H1 (cell line): ENCODE measurements at regions not wholly inside any gene's neighbourhood (a gene's known extent, or its start where the extent isn't known, plus 50 kb on each side); places are given as distances from the start of the nearest gene placed in this dataset.

Experiments used
- CTCF ChIA-PET: fragments of 300-600 bp; sonication (Branson Sonifier 250); formaldehyde crosslinking; loops from one replicate; lab custom pipeline; 2021; ENCODE audit not compliant: partially characterized antibody; lab: Charles Lee
- POLR2A ChIA-PET: fragments of 300-600 bp; sonication (Branson Sonifier 250); formaldehyde crosslinking; loops from one replicate; lab custom pipeline; 2021; ENCODE audit warnings: inconsistent platforms; ENCODE audit not compliant: partially characterized antibody; lab: Charles Lee
- DNase-seq, 2 experiments: peaks; one replicate each; pipeline versions ENCODE4 v3.0.0 to v3.0.0-alpha.2; 2010 to 2022; ENCODE audit warnings: low spot score in 2 of 2, low read depth in 1 of 2, mixed read lengths in 1 of 2
- FAIRE-seq: peaks from 2 replicates; lab custom pipeline; 2011; peaks lifted over from hg19 to GRCh38; lab: Jason Lieb, UNC
- H2AFZ ChIP-seq: 2 replicates; pipeline ENCODE4 v1.8.1; 2012; ENCODE audit warnings: low read length, inconsistent platforms
- H2AK5ac ChIP-seq: 2 replicates; pipeline ENCODE4 v1.6.1; 2013; ENCODE audit warnings: low read depth, low read length
- H2BK120ac ChIP-seq: replicated peaks from 2 replicates; pipeline ENCODE3; 2013; ENCODE audit warnings: low read depth, low read length, inconsistent platforms
- H2BK12ac ChIP-seq: 2 replicates; pipeline ENCODE4 v1.6.1; 2013; ENCODE audit warnings: low read depth, low read length
- H2BK15ac ChIP-seq: 2 replicates; pipeline ENCODE4 v1.6.1; 2013; ENCODE audit warnings: low read length
- H2BK20ac ChIP-seq: 2 replicates; pipeline ENCODE4 v1.6.1; 2013; ENCODE audit warnings: low read length
- H2BK5ac ChIP-seq: 2 replicates; pipeline ENCODE4 v1.6.1; 2013; ENCODE audit warnings: low read depth, low read length
- H3K14ac ChIP-seq: 2 replicates; pipeline ENCODE4 v1.6.1; 2013; ENCODE audit warnings: inconsistent platforms; ENCODE audit not compliant: insufficient read length
- H3K18ac ChIP-seq: 2 replicates; pipeline ENCODE4 v1.6.1; 2013; ENCODE audit warnings: low read length; ENCODE audit errors: extremely low read depth
- H3K23ac ChIP-seq: 2 replicates; pipeline ENCODE4 v1.6.1; 2013; ENCODE audit warnings: inconsistent platforms; ENCODE audit not compliant: insufficient read length
- H3K23me2 ChIP-seq: 2 replicates; pipeline ENCODE4 v1.6.1; 2013; ENCODE audit warnings: low read depth, low read length
- H3K27ac ChIP-seq: 2 replicates; pipeline ENCODE4 v1.6.1; 2011; ENCODE audit warnings: low read depth, low read length, inconsistent platforms
- H3K27me3 ChIP-seq, 4 experiments: replicated peaks in 1 of 4; 1 replicate in 1 of 4; 2 replicates in 3 of 4; pipeline versions ENCODE4 v1.6.1 to v1.8.1; 2011 to 2013; ENCODE audit warnings: low read length in 3 of 4, mild to moderate bottlenecking in 3 of 4, inconsistent platforms in 2 of 4, mixed read lengths in 2 of 4, moderate library complexity in 1 of 4; ENCODE audit not compliant: control insufficient read depth in 3 of 4, insufficient read depth in 3 of 4; ENCODE audit errors: extremely low read depth in 1 of 4
- H3K36me3 ChIP-seq, 4 experiments: 2 replicates each; pipeline versions ENCODE4 v1.6.1 to v1.8.1; 2011 to 2013; ENCODE audit warnings: mild to moderate bottlenecking in 4 of 4, low read length in 3 of 4, moderate library complexity in 2 of 4, control low read depth in 1 of 4, inconsistent platforms in 1 of 4; ENCODE audit not compliant: insufficient read depth in 4 of 4, control insufficient read depth in 2 of 4
- H3K4ac ChIP-seq: replicated peaks from 2 replicates; pipeline ENCODE3; 2013; ENCODE audit warnings: low read length, low read depth, mixed read lengths, inconsistent platforms; ENCODE audit not compliant: insufficient read length
- H3K4me1 ChIP-seq, 4 experiments: replicated peaks in 1 of 4; 1 replicate in 1 of 4; 2 replicates in 3 of 4; pipeline versions ENCODE4 v1.6.1 to v1.8.1; 2011 to 2013; ENCODE audit warnings: low read length in 3 of 4, inconsistent platforms in 2 of 4, mixed read lengths in 1 of 4; ENCODE audit not compliant: insufficient read depth in 4 of 4, control insufficient read depth in 3 of 4
- H3K4me2 ChIP-seq, 2 experiments: 2 replicates each; pipeline versions ENCODE4 v1.6.1 to v1.8.1; 2011 to 2013; ENCODE audit warnings: low read depth in 2 of 2, low read length in 2 of 2, control low read depth in 1 of 2, inconsistent platforms in 1 of 2, mild to moderate bottlenecking in 1 of 2; ENCODE audit not compliant: insufficient read depth in 1 of 2
- H3K4me3 ChIP-seq, 4 experiments: fragments of 200-600, 300-600 bp in 1 of 4; sonication (generic), shearing (Covaris generic), sonication (Bioruptor Twin) in 1 of 4; 2 replicates each; pipeline versions ENCODE4 v1.5.1 to v1.8.1; 2011 to 2016; ENCODE audit warnings: low read length in 4 of 4, low read depth in 3 of 4, control low read depth in 2 of 4, inconsistent platforms in 2 of 4, mild to moderate bottlenecking in 2 of 4, mixed read lengths in 1 of 4, moderate library complexity in 1 of 4; ENCODE audit not compliant: insufficient read depth in 2 of 4; ENCODE audit errors: extremely low read depth in 1 of 4
- H3K56ac ChIP-seq: replicated peaks from 2 replicates; pipeline ENCODE3; 2013; ENCODE audit warnings: low read depth, mild to moderate bottlenecking, mixed read lengths, low read length, inconsistent platforms; ENCODE audit not compliant: insufficient read length
- H3K79me1 ChIP-seq: 2 replicates; pipeline ENCODE4 v1.6.1; 2013; ENCODE audit warnings: low read depth, low read length, control low read depth
- H3K79me2 ChIP-seq, 2 experiments: 2 replicates each; pipeline versions ENCODE4 v1.6.1 to v1.8.1; 2012 to 2013; ENCODE audit warnings: low read length in 2 of 2, mild to moderate bottlenecking in 2 of 2, inconsistent platforms in 1 of 2; ENCODE audit not compliant: insufficient read depth in 2 of 2, control insufficient read depth in 1 of 2
- H3K9ac ChIP-seq, 4 experiments: replicated peaks in 1 of 4; 1 replicate in 1 of 4; 2 replicates in 3 of 4; pipeline versions ENCODE4 v1.6.1 to v1.8.1; 2011 to 2013; ENCODE audit warnings: low read depth in 3 of 4, low read length in 3 of 4, control low read depth in 2 of 4, mild to moderate bottlenecking in 2 of 4, moderate library complexity in 2 of 4, inconsistent platforms in 1 of 4; ENCODE audit errors: extremely low read depth in 1 of 4
- H3K9me3 ChIP-seq, 2 experiments: 2 replicates each; pipeline versions ENCODE4 v1.6.1 to v1.8.1; 2012 to 2013; ENCODE audit warnings: mild to moderate bottlenecking in 2 of 2, moderate library complexity in 2 of 2, control low read depth in 1 of 2, inconsistent platforms in 1 of 2, low read depth in 1 of 2, low read length in 1 of 2, mixed read lengths in 1 of 2; ENCODE audit not compliant: insufficient read depth in 2 of 2
- H4K20me1 ChIP-seq, 2 experiments: replicated peaks in 1 of 2; 2 replicates each; pipeline versions ENCODE3 to v1.8.1; 2011 to 2013; ENCODE audit warnings: inconsistent platforms in 2 of 2, low read length in 2 of 2, mild to moderate bottlenecking in 1 of 2; ENCODE audit not compliant: insufficient read depth in 2 of 2, control insufficient read depth in 1 of 2
- H4K5ac ChIP-seq: 2 replicates; pipeline ENCODE4 v1.6.1; 2013; ENCODE audit warnings: low read length, low read depth, mixed read lengths, inconsistent platforms; ENCODE audit not compliant: insufficient read length
- H4K8ac ChIP-seq: 2 replicates; pipeline ENCODE4 v1.8.0; 2013; ENCODE audit warnings: mild to moderate bottlenecking, moderate library complexity, low read length, inconsistent platforms; ENCODE audit not compliant: insufficient read depth; ENCODE audit errors: extremely low read depth
- H4K91ac ChIP-seq: replicated peaks from 2 replicates; pipeline ENCODE3; 2013; ENCODE audit warnings: low read length, mixed read lengths, inconsistent platforms; ENCODE audit not compliant: insufficient read length
- CHD2 ChIP-seq: IDR thresholded peaks from 2 replicates; pipeline ENCODE4 v1.6.1; 2012; ENCODE audit warnings: low read length, improper control_type of control experiment
- RBBP5 ChIP-seq: IDR thresholded peaks from 2 replicates; pipeline ENCODE4 v1.7.1; 2012; ENCODE audit warnings: low read depth, mild to moderate bottlenecking, inconsistent platforms, low read length, moderate library complexity, borderline replicate concordance
- WGBS, 2 experiments: shearing (Covaris generic) in 1 of 2; methylation state at CpG; one replicate each; pipeline versions ENCODE4 v1.1.6 to v1.1.7; 2013 to 2015; ENCODE audit warnings: low lambda C conversion rate in 2 of 2, mixed read lengths in 2 of 2, inconsistent platforms in 1 of 2, low coverage in 1 of 2, missing lambda C conversion rate in 1 of 2; ENCODE audit not compliant: insufficient replicate concordance in 2 of 2, insufficient coverage in 1 of 2, insufficient read length in 1 of 2; ENCODE audit errors: extremely low coverage in 1 of 2, missing lambda C conversion rate in 1 of 2; 5-methylcytosine and 5-hydroxymethylcytosine counted together
- TF ChIP-seq, protein P1 (sequence below), 3 experiments: IDR thresholded peaks; 1 replicate in 2 of 3; 2 replicates in 1 of 3; pipeline versions ENCODE4 v1.5.1 to v1.6.1; 2011; ENCODE audit warnings: low read length in 3 of 3, mild to moderate bottlenecking in 3 of 3, inconsistent platforms in 2 of 3, low read depth in 1 of 3, moderate library complexity in 1 of 3; ENCODE audit not compliant: insufficient read depth in 1 of 3; ENCODE audit errors: control extremely low read depth in 1 of 3

DNA sequence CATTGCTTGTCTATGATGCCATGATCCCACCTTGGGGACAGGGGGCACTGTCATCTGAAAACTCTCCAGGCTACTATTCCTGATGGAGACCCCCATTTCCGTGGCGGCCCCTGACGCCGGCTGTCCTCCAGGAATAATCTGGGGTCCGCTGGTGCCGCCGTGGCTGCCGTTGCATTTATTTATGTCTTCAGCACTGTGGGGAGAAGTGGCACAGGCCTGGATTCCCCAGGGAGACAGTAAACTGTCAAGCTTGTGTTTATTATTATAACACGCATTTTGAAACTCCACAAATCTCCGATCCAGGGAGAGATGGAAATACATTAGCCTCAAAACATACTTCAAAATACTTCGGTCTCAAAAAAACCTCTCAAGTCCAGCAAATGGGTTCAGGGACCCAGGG, 126.9 kb upstream of the C1orf174 start:
- Histone ChIP-seq H3K79me1 (no peaks in the 10 kb centered on the region), H3K27me3 (0 out of 7 replicates have a peak, but pooled peaks cover 0 to 2% (median 2%) of the 10 kb centered on the region in 4 experiments), H3K9me3 (peaks cover 0 to 3% of the 10 kb centered on the region in 2 experiments; a peak in 1 of 4 replicates), H4K5ac (no peak overlapping the region), H3K36me3 (no peaks in the 10 kb centered on the region), H2BK15ac (no peak overlapping the region), H3K79me2 (no peaks in the 10 kb centered on the region), H3K56ac (no peak overlapping the region), H4K91ac (no peak overlapping the region), H3K4me2 (no peak overlapping the region; a peak in 1 of 4 replicates), H2BK20ac (no peak overlapping the region), H2BK5ac (no peak overlapping the region), H4K20me1 (no peaks in the 10 kb centered on the region), H3K4ac (no peak overlapping the region), H2AK5ac (no peak overlapping the region), H3K9ac (no peak overlapping the region), H2BK12ac (peak overlapping the region; percentile 27; the same call in 1 of the 2 replicates), H3K18ac (no peak overlapping the region), H3K27ac (no peak overlapping the region), H3K4me3 (no peak overlapping the region), H3K14ac (no peak overlapping the region), H3K23ac (no peak overlapping the region), H4K8ac (no peak overlapping the region), H3K23me2 (no peaks in the 10 kb centered on the region), H2BK120ac (no peak overlapping the region), H3K4me1 (peaks cover 0 to 6% (median 3%) of the 10 kb centered on the region in 4 experiments; a peak in 4 of 7 replicates), H2AFZ (no peak overlapping the region)
- ChIA-PET POLR2A (no interaction called here), CTCF (no interaction called here)
- TF ChIP-seq, protein P1, sequence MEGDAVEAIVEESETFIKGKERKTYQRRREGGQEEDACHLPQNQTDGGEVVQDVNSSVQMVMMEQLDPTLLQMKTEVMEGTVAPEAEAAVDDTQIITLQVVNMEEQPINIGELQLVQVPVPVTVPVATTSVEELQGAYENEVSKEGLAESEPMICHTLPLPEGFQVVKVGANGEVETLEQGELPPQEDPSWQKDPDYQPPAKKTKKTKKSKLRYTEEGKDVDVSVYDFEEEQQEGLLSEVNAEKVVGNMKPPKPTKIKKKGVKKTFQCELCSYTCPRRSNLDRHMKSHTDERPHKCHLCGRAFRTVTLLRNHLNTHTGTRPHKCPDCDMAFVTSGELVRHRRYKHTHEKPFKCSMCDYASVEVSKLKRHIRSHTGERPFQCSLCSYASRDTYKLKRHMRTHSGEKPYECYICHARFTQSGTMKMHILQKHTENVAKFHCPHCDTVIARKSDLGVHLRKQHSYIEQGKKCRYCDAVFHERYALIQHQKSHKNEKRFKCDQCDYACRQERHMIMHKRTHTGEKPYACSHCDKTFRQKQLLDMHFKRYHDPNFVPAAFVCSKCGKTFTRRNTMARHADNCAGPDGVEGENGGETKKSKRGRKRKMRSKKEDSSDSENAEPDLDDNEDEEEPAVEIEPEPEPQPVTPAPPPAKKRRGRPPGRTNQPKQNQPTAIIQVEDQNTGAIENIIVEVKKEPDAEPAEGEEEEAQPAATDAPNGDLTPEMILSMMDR (IDR thresholded peaks at IDR 0.05; ENCODE audit: control extremely low read depth in 1 of 3, insufficient read depth in 1 of 3, low read depth in 1 of 3, low read length in 3 of 3) = peak in 1 of 3 experiments; percentile 10; a peak in 1 of 4 replicates
- TF ChIP-seq CHD2 (no peak), RBBP5 (no peak)
- no peak for DNase-seq
- 92% methylated on average over 11 of the region's 11 CpGs; no CpG with 5 or more reads in 1 of the 2 experiments for WGBS, 2 experiments
- no peak for FAIRE-seq
